ENCODE measurements at regions not wholly inside any gene's neighbourhood (a gene's known extent, or its start where the extent isn't known, plus 50 kb on each side); places are given as distances from the start of the nearest gene placed in this dataset.

DNA sequence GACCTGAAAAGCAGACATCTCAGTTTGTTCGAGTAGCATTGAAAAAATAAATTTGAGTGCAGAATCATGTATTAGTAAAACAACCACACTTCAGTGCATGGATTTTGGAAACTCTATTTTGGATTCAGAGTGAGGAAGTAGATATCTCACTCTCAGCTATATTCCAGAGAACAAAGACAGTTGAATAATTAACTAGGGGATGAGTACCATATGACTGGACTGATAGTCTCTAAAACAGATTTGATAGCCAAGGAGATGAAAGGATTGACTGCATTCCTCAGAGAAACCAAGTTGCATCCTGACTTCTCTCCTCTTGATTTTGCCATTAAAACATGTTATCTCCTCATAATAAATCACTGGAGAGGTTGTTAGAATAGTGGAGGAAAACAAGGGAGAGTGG is 268.4 kb upstream of the SP4 start:
- DNase-seq, result no peak

DNA sequence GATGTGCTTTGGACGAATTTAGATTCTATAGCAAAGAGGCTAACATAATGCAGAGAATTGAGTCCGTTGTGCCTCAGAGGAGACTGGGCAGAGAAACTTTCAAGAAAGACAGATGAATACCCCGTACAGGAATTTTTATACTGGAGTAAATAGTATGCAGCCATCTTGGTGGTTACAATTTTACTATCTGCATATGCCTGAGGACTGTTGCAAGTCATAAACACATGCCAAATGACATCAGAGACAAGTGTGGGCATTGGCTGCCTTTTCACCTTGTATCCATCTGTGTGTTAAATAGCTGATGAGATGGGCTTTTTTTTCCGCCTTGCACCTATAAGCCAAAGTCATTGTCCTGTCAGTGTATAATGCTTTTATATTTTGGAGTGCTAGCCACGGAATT is 267.5 kb upstream of the SP4 start:
- no peak for DNase-seq

DNA sequence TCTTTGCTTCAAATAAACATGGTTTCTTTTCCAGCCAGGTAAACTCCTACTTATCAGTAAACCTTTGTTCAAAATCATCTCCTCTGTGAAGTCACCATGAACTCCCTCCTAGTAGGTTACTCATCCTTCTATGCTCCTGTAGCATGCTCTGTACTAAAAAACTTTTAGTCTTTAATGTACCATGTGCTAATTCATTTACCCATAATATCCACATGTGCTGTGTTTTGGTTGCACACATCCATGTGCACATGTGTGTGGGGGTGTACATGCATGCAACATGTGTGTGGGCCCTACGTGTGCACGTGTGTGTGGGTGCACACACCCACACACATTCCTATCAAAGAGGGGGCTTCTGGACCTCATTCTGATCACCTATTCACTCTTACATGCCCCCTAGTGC is 259.9 kb upstream of the SP4 start:
- DNase-seq, result no peak

DNA sequence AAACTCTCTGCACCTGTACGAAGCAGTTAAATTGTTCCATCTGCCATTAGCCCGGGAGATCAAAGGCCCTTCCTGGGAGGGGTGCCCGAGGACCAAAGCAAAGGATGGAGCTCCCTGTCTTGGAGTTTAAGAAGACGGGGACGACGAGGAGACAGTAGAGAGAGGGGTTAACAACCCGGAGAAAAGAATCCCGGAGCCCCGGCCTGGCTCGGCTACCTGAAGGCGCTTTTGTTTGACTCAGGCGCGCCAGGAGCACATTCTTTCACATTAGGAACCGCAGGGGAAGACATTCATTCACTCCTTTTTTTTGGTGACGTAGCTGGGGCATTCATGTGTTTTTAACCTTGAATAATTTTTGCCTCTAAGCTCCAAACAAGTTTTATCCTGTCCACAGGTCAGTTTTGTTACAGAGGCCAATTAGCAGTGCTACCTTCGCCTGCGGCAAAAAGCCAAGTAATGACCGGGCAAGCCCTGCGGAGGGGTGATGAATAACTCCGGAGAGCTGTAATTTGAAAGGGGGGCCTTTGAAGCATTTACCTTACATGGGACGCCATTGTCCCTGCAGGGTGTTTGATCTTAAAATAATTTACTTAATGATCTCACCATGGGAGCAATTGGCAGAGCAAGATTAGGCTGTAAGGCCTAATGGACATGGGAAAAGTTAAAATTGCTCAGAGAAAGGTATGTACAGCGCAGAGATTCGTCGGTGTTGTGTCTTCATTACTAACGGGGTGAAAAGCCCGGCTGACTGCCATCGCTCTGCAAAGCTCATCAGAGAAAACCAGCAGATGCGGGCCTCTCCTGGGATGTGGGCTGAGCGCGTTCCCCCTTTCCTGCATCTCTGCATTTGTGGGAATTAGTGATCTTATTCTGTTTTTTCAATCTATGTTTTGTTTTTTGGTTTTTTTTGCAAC is 258.0 kb upstream of the SP4 start:
- peak; percentile 63 for DNase-seq

GRCh38 chr7:21172800-21173199 is 255.1 kb upstream of the SP4 start:
- no peak for DNase-seq

DNA sequence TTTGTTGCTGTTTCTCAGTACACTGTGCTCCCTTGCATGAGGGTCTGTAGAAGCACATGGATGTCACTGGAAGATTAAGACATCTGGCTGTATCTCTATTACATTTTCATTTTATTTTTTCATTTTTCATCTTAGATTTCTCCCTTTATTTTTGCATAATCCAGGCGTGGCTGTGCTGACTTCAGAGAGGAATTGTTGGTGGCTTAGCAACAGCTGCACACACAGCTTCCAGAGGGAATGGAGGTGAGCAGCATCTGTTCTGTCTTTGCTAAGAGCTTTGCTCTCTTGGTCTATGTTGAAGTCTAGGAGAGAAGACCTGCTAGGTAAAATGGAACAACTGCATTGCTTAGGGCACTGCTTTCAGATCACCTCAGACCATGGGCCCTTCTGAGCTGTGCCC is 254.4 kb upstream of the SP4 start:
- DNase-seq, result no peak

DNA sequence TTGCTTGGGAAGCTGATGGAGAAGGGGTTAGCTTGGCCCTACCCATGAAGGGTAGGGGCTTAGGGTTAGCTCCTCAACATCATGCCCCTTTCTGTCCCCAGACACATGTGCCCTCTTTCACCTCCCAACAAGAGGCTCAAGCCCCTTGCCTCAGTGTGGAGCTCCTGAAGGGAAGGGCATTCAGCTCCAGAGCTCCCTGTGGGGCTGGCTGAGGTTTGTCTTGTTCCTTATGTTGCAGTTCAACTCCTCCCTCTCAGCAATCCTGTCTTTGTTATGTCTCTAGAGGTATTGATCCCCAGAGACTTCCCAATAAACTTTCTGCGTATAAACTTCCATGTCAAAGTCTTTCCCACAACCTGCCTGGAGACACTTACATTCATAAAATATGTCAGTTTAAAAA is 252.2 kb upstream of the SP4 start:
- DNase-seq, result no peak

DNA sequence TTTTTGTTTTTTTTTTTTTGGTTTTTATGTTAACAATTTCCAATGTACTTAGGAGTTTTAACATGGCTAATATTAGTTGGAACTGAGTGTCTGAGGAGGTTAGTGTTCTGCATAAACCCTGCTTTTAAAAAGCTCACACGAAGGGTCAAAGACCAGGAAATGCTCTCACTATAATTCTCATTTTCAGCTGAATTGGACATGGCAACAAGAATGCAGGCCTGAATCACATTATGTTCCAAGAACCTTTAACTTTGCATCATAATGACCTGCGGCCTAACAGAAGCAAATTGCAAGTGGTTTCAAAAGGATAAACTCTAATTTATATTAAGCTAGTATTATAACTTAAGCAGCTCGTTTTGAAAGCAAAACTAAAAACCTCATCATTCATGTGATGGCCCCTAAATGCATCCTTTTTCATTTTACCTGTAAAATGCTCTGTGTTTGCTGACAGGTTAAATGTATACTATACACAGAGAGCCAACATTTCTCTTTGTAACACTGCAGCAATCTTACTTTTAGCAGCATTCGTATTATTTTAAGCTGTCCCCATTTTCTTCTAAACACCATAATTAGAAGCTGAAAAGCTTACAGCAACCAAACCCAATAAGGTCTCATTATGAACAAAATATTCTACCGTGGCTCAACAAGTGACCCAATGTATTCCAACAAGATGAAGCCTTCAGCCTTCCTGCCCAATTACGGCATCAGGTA is 242.8 kb upstream of the SP4 start:
- DNase-seq, result no peak

DNA sequence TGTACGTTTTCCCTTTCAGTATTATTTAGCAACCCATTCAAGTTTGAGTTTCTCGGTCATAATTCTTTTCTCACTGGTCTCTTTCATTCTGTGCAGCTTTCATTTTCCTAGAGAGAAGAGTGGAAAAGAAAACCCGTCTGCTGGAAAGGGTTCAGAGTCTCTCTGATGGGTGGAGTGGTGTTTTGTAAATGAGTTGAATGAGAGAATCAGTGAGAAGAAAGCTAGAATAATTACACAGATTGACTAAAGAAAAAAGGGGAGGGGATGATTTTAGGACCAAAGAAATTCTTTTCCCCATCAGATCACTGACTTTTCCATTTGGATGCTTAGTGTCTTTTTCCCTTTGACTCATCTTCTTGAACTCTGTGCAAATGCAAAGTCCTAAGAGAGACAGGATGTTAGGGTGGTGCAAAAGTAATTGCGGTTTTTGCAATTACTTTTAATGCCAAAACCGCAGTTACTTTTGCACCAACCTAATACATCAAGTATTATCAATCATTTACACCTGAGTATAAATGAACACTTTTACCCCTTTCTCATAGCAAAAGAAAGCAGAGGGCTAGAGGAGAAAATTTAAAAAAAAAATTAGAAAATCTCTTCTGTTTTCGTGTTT is 242.1 kb upstream of the SP4 start:
- DNase-seq, result no peak

GRCh38 chr7:21191321-21192073 is 236.4 kb upstream of the SP4 start:
- DNase-seq, result no peak

DNA sequence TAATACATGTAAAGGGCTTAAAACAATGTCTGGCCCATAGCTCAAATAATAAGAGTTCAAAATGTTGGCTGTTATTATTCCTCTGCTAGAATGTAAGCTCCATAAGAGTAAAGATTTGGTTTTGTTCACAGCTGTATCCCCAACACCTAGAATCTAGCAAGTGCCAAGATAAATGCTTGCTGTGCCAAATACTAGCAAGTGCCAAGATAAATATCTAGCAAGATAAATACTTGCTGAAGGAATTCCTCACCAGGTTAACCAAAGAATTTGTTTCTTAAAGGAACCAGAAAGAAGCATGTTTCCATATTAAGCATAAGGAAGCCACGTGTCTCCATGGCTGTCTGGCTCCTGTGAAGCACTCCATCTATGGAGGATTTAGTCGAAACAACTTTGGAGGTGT is 235.2 kb upstream of the SP4 start:
- DNase-seq, result no peak

DNA sequence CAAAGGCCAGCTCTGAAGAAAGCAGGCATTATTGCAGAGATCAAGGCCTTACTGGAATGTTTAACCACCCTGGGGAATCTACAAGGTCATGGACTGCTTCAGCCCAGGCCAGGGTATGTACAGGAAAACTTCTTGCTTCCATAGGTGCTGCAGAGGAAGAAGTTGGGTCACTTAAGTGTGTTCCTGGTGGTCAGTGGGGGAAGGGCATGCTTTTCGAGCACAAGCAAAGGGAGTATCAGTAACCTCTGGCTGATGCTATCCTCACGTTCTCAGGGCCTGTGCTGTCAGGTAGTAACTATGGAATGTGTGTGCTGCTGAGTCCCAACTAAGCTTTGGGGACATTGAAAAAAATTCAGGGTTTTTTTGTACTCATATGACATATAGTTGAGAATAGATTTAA is 234.0 kb upstream of the SP4 start:
- DNase-seq, result no peak

DNA sequence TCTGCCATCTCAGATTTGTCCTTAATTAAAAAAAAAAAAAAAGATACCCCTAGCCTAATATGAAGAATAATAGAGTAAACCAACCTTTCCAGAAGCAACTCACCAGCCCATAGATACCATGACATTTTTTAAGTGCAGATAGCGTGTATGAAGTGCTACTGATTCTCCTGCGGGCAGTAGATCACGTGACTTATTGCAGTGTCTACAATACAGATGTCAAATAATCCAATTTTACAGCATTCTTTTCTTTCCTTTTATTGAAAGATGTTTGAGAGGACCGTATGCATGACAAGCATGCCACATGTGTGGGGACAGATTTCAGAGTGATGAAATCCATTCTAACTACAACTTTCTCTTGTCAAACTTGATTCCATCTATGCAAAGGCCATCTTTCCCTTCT is 232.9 kb upstream of the SP4 start:
- DNase-seq, result no peak

DNA sequence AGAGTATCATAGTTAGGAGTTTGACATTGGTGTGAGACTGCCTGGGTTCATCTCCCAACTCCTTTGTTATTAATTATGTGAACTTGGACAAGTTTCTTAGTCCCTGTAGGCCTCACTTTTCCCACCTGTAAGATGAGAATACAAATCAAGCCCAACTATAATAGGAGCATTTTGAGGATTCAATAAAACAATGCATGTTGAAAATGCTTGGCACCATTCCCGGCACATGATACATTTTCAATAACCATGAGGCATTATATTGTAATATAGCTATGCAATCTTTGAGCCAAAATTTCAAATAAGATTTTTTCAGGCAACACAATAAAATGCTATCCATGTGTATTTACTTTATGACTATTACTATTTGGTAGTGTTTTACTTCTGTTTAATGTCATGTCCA is 229.0 kb upstream of the SP4 start:
- DNase-seq, result no peak

DNA sequence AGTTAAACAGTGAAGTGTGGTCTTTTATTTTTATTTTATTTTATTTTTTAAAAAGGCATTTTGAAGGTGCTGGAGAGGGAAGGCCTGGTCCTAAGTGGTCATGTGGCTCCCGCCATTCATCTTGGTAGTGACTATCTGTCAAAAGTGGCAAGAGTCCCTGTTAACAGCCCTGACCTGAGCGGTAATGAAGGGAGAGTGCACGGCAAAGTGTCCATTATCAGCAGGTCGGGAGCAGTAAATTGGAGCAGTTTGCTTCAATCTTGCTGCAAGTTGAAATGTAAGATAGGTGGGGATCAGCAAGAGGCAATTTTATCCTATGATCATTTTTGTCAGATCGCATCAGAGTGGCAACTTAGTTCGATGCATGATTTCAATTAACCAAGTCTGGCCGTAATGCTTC is 227.4 kb upstream of the SP4 start:
- DNase-seq, result no peak

- DNase-seq, result no peak
Observed at GRCh38 chr7:21214657-21215056, 213.2 kb upstream of the SP4 start.

GRCh38 chr7:21215307-21215706 is 212.6 kb upstream of the SP4 start:
- no peak for DNase-seq

GRCh38 chr7:21217365-21217764 is 210.5 kb upstream of the SP4 start:
- DNase-seq, result no peak

DNA sequence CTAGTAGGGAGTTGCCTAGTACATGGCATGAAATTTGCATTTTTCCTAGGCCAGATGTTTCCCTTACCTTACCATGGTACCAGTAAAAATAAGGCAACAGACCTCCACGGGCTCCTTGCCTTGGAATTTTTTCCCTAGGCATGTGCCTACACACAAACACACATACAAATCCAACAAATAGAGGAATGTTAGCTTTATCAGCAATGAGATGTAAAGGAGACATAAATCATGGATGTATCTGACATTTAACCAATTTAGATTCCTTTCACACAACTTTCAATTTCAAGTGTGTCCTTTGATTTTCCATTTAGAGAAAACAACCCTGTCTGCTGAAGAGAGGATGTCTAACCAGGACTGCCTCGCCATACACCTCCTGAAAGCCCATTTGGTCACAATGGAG is 209.7 kb upstream of the SP4 start:
- no peak for DNase-seq

- DNase-seq, result no peak
Observed at GRCh38 chr7:21221130-21221529, 206.8 kb upstream of the SP4 start.

GRCh38 chr7:21238400-21239116 is 189.3 kb upstream of the SP4 start:
- DNase-seq, result no peak

GRCh38 chr7:21243265-21243664 is 184.6 kb upstream of the SP4 start:
- DNase-seq, result no peak
